ENCODE measurements at regions not wholly inside any gene's neighbourhood (a gene's known extent, or its start where the extent isn't known, plus 50 kb on each side); places are given as distances from the start of the nearest gene placed in this dataset.

DNA sequence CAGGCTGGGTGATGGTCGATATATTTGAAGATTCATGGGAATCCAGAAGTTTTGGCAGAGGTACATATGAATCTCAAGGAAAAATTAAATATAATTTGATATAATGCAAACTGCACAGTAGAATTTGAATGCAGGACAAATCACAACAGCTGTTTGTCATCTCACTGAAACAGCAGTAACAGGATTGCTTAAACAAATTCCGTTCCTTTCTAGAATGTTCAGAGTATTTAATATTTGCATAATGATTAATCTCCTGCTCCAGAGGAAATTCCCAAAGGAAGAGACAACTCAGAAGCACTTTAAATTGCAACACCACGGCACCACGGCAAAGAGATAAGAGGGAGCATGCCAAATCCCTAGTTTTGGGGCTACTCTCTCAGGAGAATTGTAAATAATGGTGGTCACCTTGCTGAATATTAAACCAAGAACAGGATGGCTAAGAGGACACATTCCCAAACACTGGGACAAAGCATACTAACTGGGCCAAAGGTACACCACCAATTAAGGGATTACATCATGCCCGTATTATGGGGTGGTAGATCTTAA lies 67.8 kb upstream of the MAP4K3 start (continued):
- TF ChIP-seq MNT (IDR thresholded peaks at IDR 0.05) (no peak), ETV5 (CRISPR knock-in tag; IDR thresholded peaks at IDR 0.05; ENCODE audit: borderline replicate concordance) (peak; percentile 78), HNF4G (IDR thresholded peaks at IDR 0.05; ENCODE audit: borderline replicate concordance, low read depth, low read length) (peak; percentile 61; the same call in 1 of the 2 replicates), HNF4G (CRISPR knock-in tag; IDR thresholded peaks at IDR 0.05; ENCODE audit: borderline replicate concordance, low read depth) (no peak; the same call in 1 of the 2 replicates), ZNF607 (CRISPR knock-in tag; IDR thresholded peaks at IDR 0.05; ENCODE audit: borderline replicate concordance) (peak; percentile 12; the same call in 1 of the 2 replicates), MEIS2 (CRISPR knock-in tag; IDR thresholded peaks at IDR 0.05) (peak; percentile 38; the same call in 1 of the 2 replicates), THRA (CRISPR knock-in tag; IDR thresholded peaks at IDR 0.05; ENCODE audit: borderline replicate concordance) (peak; percentile 41; the same call in 1 of the 2 replicates), CEBPG (CRISPR knock-in tag; IDR thresholded peaks at IDR 0.05) (peak; percentile 88), ATF7-NPFF (CRISPR knock-in tag; IDR thresholded peaks at IDR 0.05; ENCODE audit: low read depth) (peak; percentile 43; the same call in 1 of the 2 replicates), ZNF496 (CRISPR knock-in tag; IDR thresholded peaks at IDR 0.05; ENCODE audit: insufficient replicate concordance) (no peak), ZNF282 (IDR thresholded peaks at IDR 0.05; ENCODE audit: partially characterized antibody) (no peak), CC2D1A (CRISPR knock-in tag; IDR thresholded peaks at IDR 0.05) (no peak), BCL6 (CRISPR knock-in tag; IDR thresholded peaks at IDR 0.05) (peak; percentile 59; the same call in 1 of the 2 replicates), ISX (CRISPR knock-in tag; conservative IDR thresholded peaks at IDR 0.05) (0 out of 2 replicates have a peak, but pooled peaks have one; percentile 45), ZNF430 (CRISPR knock-in tag; IDR thresholded peaks at IDR 0.05) (no peak), MIER2 (CRISPR knock-in tag; IDR thresholded peaks at IDR 0.05) (0 out of 2 replicates have a peak, but pooled peaks have one; percentile 22), MEF2D (CRISPR knock-in tag; IDR thresholded peaks at IDR 0.05) (no peak), HMG20A (CRISPR knock-in tag; IDR thresholded peaks at IDR 0.05; ENCODE audit: borderline replicate concordance) (peak; percentile 12; the same call in 1 of the 2 replicates), HOXD1 (CRISPR knock-in tag; IDR thresholded peaks at IDR 0.05) (no peak), DZIP1 (CRISPR knock-in tag; IDR thresholded peaks at IDR 0.05) (no peak), ATM (IDR thresholded peaks at IDR 0.05; ENCODE audit: borderline replicate concordance) (no peak)
- TF ChIP-seq, protein P1, sequence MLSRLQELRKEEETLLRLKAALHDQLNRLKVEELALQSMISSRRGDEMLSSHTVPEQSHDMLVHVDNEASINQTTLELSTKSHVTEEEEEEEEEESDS (CRISPR knock-in tag; IDR thresholded peaks at IDR 0.05; ENCODE audit: borderline replicate concordance), result 0 out of 2 replicates have a peak, but pooled peaks have one; percentile 78
- TF ChIP-seq, protein P2, sequence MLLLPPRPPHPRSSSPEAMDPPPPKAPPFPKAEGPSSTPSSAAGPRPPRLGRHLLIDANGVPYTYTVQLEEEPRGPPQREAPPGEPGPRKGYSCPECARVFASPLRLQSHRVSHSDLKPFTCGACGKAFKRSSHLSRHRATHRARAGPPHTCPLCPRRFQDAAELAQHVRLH (CRISPR knock-in tag; IDR thresholded peaks at IDR 0.05; ENCODE audit: borderline replicate concordance, low read depth), result no peak
- TF ChIP-seq, protein P3, sequence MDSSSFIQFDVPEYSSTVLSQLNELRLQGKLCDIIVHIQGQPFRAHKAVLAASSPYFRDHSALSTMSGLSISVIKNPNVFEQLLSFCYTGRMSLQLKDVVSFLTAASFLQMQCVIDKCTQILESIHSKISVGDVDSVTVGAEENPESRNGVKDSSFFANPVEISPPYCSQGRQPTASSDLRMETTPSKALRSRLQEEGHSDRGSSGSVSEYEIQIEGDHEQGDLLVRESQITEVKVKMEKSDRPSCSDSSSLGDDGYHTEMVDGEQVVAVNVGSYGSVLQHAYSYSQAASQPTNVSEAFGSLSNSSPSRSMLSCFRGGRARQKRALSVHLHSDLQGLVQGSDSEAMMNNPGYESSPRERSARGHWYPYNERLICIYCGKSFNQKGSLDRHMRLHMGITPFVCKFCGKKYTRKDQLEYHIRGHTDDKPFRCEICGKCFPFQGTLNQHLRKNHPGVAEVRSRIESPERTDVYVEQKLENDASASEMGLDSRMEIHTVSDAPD (CRISPR knock-in tag; IDR thresholded peaks at IDR 0.05), result peak; percentile 97
